ENCODE measurements at regions not wholly inside any gene's neighbourhood (a gene's known extent, or its start where the extent isn't known, plus 50 kb on each side); places are given as distances from the start of the nearest gene placed in this dataset.

DNA sequence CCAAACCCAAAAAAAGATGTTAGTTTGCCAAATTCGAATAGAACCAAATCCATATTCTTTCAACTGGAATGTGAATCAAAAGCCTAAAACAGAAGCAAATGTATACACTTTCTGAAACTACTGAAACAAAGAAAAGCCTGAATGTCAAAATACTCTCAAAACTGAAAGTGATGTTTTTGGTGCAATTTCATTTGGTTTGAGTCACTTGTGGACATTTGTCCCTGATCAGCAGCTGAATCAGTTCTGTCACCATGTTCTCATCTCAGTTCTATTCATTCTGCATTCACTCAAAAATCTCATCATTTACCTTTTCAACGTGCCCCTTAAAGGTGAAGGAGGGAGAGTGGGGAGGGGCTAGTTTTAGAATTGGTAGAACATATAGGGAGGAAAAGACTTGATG lies 266.8 kb downstream of the ABHD5 start:
- no peak overlapping the region for H3K4me3 Mint-ChIP-seq

DNA sequence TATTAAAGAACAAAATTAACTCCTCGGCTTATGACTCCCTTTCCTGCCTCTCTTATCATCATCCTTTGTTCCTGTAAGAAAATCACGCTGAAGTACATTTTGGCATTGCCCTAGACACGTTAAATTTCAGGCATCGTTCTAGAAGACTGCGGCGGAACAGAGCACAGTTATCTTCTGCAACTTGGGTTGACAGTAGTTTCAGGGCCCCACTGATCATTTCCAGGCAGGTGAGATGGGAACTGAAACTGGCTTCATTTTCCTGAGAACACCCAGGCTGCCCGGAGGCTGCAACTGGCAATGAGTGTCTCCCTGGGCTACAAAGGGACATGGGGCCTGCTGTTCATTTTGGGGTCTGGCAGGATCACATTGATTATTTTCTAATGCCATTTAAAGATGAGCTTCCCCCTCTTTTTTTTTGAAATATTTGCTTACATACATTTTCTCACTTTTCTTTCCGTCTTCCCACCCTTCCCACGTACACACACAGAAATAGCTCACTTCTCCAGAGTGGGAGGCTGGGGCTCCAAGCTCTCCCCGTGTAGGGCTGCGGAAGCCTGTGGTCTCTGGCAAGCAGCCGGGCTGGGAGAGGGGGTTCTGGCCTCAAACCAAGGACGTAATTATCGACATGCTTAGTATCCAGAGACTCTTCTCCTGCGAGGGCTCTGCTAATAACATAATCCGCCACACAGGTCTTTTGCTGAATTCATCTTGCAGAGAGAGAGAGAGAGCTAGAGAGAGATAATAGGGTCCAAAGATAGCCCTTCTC lies 267.4 kb downstream of the ABHD5 start:
- Mint-ChIP-seq H3K27ac (no peak overlapping the region), H3K4me1 (ENCODE audit: low read depth) (peaks cover 13% of the 10 kb centered on the region), H3K36me3 (ENCODE audit: low read depth) (no peaks in the 10 kb centered on the region), H3K4me3 (no peak overlapping the region), H3K27me3 (ENCODE audit: insufficient read depth) (peaks cover 47% of the 10 kb centered on the region), H3K9me3 (no peaks in the 10 kb centered on the region)
- TF ChIP-seq, protein P1, sequence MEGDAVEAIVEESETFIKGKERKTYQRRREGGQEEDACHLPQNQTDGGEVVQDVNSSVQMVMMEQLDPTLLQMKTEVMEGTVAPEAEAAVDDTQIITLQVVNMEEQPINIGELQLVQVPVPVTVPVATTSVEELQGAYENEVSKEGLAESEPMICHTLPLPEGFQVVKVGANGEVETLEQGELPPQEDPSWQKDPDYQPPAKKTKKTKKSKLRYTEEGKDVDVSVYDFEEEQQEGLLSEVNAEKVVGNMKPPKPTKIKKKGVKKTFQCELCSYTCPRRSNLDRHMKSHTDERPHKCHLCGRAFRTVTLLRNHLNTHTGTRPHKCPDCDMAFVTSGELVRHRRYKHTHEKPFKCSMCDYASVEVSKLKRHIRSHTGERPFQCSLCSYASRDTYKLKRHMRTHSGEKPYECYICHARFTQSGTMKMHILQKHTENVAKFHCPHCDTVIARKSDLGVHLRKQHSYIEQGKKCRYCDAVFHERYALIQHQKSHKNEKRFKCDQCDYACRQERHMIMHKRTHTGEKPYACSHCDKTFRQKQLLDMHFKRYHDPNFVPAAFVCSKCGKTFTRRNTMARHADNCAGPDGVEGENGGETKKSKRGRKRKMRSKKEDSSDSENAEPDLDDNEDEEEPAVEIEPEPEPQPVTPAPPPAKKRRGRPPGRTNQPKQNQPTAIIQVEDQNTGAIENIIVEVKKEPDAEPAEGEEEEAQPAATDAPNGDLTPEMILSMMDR (IDR thresholded peaks at IDR 0.05), result no peak
- DNase-seq, result no peak

More for the DNA sequence above, 266.8 kb downstream of the ABHD5 start:
- no peaks in the 10 kb centered on the region for H3K36me3 Mint-ChIP-seq (ENCODE audit: low read depth)
- TF ChIP-seq, protein P1 (IDR thresholded peaks at IDR 0.05), result no peak
- no peak for DNase-seq
- H3K9me3 Mint-ChIP-seq, result no peaks in the 10 kb centered on the region
- H3K4me1 Mint-ChIP-seq (ENCODE audit: low read depth), result peaks cover 16% of the 10 kb centered on the region
- H3K27ac Mint-ChIP-seq, result no peak overlapping the region
- peaks cover 45% of the 10 kb centered on the region for H3K27me3 Mint-ChIP-seq (ENCODE audit: insufficient read depth)

DNA sequence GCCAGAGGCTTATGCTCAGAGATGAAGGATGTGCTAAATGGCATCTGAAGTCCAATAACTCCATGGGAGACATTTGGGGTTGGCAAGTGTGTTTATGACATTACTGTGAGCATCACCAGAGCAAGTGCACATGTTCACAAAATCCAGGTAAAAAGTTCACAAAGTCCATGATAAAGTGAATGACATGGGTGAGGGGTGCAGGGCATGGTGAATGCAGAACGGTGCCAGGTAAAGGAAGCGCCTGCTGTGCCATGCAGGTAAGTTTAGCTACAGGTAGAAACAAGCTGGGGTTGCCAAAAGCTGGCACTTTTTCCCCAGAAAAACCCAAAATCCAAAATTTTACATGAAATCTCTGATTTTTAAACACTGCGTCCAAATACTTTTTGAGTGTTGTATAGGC lies 268.2 kb downstream of the ABHD5 start:
- Mint-ChIP-seq H3K4me1 (ENCODE audit: low read depth) (peaks cover 5% of the 10 kb centered on the region), H3K4me3 (no peak overlapping the region), H3K9me3 (no peaks in the 10 kb centered on the region), H3K27me3 (ENCODE audit: insufficient read depth) (peaks cover 49% of the 10 kb centered on the region), H3K36me3 (ENCODE audit: low read depth) (no peaks in the 10 kb centered on the region), H3K27ac (no peak overlapping the region)
- TF ChIP-seq, protein P1 (IDR thresholded peaks at IDR 0.05), result no peak
- DNase-seq, result no peak

DNA sequence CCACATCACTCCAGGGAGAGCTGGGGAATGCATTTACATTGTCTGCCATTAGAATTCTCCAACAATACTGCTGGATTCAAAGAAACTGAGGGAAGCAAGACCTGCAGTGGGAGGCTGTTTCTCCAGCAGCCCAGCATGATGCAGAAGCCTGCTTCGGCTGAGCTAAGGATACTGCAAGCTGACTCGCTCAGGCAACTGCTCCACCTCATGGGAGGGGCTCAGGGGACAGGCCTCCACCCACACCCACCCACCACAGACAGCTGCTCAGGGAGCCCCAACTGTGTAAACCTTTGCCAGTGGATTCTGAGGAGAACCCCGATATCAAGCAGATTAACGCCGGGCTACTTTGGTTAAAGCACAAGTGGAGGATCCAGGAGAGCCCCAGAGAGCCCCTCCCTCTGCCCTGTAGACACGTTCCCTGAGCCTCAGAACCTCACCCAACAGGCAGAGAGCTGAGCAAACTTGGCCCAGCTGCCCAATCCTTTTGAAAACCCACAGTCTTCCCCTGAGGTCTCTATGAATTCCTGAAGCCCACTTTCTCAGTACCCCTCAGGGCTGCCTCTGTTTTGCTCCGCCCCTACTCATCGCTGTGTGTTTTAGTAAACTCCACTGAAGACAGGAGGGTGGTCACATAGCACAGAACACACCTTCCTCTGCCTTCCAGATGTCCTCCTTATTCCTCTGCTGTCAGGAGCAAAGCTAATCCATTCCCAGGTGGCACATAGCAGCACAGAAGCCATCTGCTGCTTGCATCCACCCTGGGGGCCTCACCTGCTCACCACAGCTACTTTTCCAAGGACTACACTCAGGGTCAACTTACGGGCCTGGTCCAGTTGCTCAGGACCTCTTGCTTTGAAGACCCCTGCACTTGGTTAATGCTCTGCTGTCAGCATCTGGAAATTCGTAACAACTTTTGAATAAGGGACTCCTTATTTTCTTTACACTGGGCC lies 269.0 kb downstream of the ABHD5 start:
- no peaks in the 10 kb centered on the region for H3K9me3 Mint-ChIP-seq
- TF ChIP-seq, protein P1 (IDR thresholded peaks at IDR 0.05), result no peak
- H3K27me3 Mint-ChIP-seq (ENCODE audit: insufficient read depth), result peaks cover 54% of the 10 kb centered on the region
- H3K36me3 Mint-ChIP-seq (ENCODE audit: low read depth), result no peaks in the 10 kb centered on the region
- H3K4me3 Mint-ChIP-seq, result no peak overlapping the region
- H3K4me1 Mint-ChIP-seq (ENCODE audit: low read depth), result no peaks in the 10 kb centered on the region
- DNase-seq, result no peak
- H3K27ac Mint-ChIP-seq, result no peak overlapping the region

DNA sequence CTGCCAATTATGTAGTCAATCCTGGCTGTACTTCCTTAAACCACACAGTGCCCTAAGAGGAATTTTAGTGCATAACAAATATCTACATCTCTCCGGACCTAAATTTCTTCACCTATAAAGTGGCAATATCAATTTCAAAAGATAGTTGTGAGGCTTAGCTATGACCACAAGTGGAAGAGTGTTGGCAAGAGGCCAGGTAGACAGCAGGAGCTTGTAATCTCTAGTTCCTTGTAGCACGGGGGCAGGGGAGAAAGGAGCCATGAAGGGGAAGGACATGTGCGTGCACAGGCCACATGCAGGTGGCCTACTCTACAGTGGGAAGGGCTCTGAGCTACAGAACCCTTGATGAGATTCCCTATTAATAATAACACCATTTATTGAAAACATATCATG lies 269.7 kb downstream of the ABHD5 start:
- H3K27me3 Mint-ChIP-seq (ENCODE audit: insufficient read depth), result peaks cover 60% of the 10 kb centered on the region
- no peak overlapping the region for H3K4me3 Mint-ChIP-seq
- no peaks in the 10 kb centered on the region for H3K36me3 Mint-ChIP-seq (ENCODE audit: low read depth)
- H3K9me3 Mint-ChIP-seq, result no peaks in the 10 kb centered on the region
- TF ChIP-seq, protein P1 (IDR thresholded peaks at IDR 0.05), result no peak
- DNase-seq, result no peak
- no peaks in the 10 kb centered on the region for H3K4me1 Mint-ChIP-seq (ENCODE audit: low read depth)
- H3K27ac Mint-ChIP-seq, result no peak overlapping the region
